Bronchial epithelial cell (primary cell): ENCODE measurements at regions not wholly inside any gene's neighbourhood (a gene's known extent, or its start where the extent isn't known, plus 50 kb on each side); places are given as distances from the start of the nearest gene placed in this dataset.
A peak's percentile ranks its signal among the peaks of the same experiment; 100 is the strongest.

Experiments
- DNase-seq: peaks from one replicate; pipeline ENCODE4 v3.0.0-alpha.2; 2010; ENCODE audit warnings: low read depth
- FAIRE-seq: peaks from 2 replicates; lab custom pipeline; 2011; peaks lifted over from hg19 to GRCh38; lab: Jason Lieb, UNC
- H3K27me3 ChIP-seq: 2 replicates; pipeline ENCODE4 v1.5.1; 2011; ENCODE audit warnings: low read length; ENCODE audit not compliant: control insufficient read depth, insufficient read depth
- H3K36me3 ChIP-seq: 2 replicates; pipeline ENCODE4 v1.5.1; 2011; ENCODE audit warnings: low read length; ENCODE audit not compliant: control insufficient read depth, insufficient read depth
- H3K4me3 ChIP-seq: 2 replicates; pipeline ENCODE4 v1.5.1; 2011; ENCODE audit warnings: mild to moderate bottlenecking, low read depth, low read length, control low read depth
- TF ChIP-seq, protein P1 (sequence below): IDR thresholded peaks from 2 replicates; pipeline ENCODE4 v1.5.1; 2011; ENCODE audit warnings: mild to moderate bottlenecking, moderate library complexity, low read length, control low read depth, inconsistent platforms; ENCODE audit not compliant: insufficient read depth, severe bottlenecking

DNA sequence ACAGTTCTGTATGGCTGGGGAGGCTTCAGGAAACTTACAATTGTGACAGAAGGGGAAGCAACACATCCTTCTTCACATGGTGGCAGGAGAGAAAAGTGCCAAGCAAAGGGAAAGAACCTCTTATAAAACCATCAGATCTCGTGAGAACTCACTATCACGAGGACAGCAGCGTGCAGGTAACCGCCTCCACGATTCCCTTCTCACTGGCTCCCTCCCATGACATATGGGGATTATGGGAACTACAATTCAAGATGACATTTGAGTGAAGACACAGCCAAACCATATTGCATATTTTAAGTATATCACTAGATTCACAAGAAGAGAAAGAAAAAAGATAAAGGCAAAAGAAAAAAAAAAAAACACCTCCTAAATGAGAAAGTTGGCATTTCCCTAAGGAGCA is 431.9 kb upstream of the RGS17 start:
- no peaks in the 10 kb centered on the region for H3K27me3 ChIP-seq
- FAIRE-seq (no peak), DNase-seq (no peak)
- H3K4me3 ChIP-seq = no peak overlapping the region
- TF ChIP-seq, protein P1, sequence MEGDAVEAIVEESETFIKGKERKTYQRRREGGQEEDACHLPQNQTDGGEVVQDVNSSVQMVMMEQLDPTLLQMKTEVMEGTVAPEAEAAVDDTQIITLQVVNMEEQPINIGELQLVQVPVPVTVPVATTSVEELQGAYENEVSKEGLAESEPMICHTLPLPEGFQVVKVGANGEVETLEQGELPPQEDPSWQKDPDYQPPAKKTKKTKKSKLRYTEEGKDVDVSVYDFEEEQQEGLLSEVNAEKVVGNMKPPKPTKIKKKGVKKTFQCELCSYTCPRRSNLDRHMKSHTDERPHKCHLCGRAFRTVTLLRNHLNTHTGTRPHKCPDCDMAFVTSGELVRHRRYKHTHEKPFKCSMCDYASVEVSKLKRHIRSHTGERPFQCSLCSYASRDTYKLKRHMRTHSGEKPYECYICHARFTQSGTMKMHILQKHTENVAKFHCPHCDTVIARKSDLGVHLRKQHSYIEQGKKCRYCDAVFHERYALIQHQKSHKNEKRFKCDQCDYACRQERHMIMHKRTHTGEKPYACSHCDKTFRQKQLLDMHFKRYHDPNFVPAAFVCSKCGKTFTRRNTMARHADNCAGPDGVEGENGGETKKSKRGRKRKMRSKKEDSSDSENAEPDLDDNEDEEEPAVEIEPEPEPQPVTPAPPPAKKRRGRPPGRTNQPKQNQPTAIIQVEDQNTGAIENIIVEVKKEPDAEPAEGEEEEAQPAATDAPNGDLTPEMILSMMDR = no peak
- no peaks in the 10 kb centered on the region for H3K36me3 ChIP-seq

DNA sequence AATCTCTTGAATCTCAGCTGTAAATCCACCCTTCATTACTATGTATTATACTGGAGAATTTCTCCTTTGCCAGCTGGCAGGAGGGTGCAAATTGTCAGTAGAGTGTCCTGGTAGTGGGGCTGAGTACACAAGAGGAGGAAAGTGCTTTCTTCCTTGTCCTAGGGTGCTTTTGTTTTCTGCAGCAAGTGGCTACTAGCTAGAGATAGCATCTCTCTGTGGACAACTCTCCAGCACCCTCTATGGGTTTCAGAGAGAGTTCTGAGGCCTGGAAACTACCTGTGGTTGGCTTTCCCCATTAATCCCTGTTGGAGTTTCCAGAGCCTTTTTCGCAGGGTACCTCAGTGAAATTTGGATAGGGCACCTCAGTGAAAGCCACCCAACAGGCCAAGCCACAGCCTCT is 422.5 kb upstream of the RGS17 start:
- no peak overlapping the region for H3K4me3 ChIP-seq
- DNase-seq (peak; percentile 35), FAIRE-seq (no peak)
- no peaks in the 10 kb centered on the region for H3K27me3 ChIP-seq
- H3K36me3 ChIP-seq = no peaks in the 10 kb centered on the region
- TF ChIP-seq, protein P1 = peak; percentile 63

DNA sequence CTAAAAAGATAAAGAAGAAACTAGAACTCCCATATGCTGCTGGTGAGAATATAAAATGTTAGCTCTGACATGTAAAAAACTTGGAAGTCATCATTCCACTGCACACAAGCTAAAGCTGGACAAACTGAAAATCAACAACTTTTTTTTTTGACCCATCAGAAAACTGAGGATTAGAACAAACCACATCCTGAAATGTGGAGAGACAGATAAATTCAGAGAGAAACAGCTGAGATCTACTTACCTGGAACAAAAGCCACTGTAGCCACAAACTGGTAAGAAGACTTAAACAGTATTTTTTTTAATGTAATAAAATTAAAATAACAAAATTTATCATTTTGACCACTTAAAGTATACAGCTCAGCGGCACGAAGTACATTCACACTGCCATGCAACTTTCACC is 408.5 kb upstream of the RGS17 start:
- Histone ChIP-seq H3K27me3 (no peaks in the 10 kb centered on the region), H3K4me3 (no peak overlapping the region), H3K36me3 (no peaks in the 10 kb centered on the region)
- no peak for DNase-seq
- no peak for FAIRE-seq
- TF ChIP-seq, protein P1 = no peak

DNA sequence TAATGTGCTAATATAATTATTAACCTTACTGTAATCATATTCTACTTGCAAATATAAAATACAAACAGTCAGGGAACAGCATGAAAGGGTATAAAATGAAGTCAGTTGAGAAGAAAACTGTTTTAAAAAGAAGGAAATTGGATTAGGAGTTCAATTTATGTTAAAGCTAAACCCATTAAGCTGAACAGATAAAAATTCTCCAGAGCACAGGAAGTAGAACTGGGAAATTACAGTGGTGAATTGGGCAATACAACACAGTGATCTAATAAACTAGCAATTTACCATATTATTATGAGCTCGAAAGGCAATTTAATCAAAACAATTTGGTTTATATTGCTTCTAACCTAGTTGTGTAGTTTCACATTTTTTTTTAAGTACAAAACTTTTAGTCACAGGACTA is 407.4 kb upstream of the RGS17 start:
- no peaks in the 10 kb centered on the region for H3K27me3 ChIP-seq
- TF ChIP-seq, protein P1 = no peak
- DNase-seq = peak; percentile 14
- H3K36me3 ChIP-seq = no peaks in the 10 kb centered on the region
- no peak for FAIRE-seq
- H3K4me3 ChIP-seq = no peak overlapping the region

DNA sequence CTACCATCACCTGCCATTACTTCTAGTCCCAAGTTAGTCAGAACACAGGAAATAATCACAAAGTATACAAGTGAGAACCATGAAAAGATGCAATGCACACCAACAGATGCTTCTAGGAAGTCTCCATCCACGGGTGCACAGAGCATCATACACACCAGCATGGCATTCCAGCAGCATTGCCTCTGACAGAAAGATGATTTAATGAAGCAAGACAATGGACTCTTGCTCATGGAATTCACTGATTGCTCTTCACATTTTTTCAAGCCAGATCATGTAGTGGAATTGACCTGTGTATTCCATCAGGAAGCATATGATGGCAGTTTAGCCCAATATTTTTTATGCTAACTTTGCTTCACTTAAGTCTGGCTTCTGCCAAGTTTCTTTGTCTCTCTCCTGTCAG is 406.3 kb upstream of the RGS17 start:
- H3K4me3 ChIP-seq = no peak overlapping the region
- H3K27me3 ChIP-seq = no peaks in the 10 kb centered on the region
- TF ChIP-seq, protein P1 = no peak
- FAIRE-seq = peak; percentile 58
- no peaks in the 10 kb centered on the region for H3K36me3 ChIP-seq
- DNase-seq = peak; percentile 4

DNA sequence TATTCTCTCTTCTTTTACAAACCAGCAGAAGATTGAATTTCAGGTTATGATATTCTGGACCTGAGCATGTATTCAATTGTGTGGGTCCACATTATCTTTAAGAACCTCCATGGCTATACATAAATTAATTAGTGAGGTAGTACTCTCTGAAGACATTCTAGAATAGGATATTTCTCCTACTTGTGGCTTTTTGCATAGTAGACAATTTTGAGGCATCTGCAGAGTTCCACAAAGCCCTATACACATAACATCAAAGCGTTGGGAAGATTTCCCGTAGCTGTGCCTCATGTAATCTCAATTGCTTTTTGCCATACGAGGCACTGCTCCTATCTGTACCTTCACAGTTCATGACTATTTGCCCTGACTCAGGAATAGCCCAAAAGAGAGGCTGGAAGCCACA is 395.4 kb upstream of the RGS17 start:
- no peaks in the 10 kb centered on the region for H3K36me3 ChIP-seq
- TF ChIP-seq, protein P1 = no peak
- no peak overlapping the region for H3K4me3 ChIP-seq
- no peak for FAIRE-seq
- H3K27me3 ChIP-seq = no peaks in the 10 kb centered on the region
- DNase-seq = no peak
